ENCODE measurements at regions not wholly inside any gene's neighbourhood (a gene's known extent, or its start where the extent isn't known, plus 50 kb on each side); places are given as distances from the start of the nearest gene placed in this dataset.

GRCh38 chr10:3836222-3836820 is 51.3 kb upstream of the KLF6 start:
- no peak for DNase-seq (ENCODE audit: extremely low read depth, low read depth)

DNA sequence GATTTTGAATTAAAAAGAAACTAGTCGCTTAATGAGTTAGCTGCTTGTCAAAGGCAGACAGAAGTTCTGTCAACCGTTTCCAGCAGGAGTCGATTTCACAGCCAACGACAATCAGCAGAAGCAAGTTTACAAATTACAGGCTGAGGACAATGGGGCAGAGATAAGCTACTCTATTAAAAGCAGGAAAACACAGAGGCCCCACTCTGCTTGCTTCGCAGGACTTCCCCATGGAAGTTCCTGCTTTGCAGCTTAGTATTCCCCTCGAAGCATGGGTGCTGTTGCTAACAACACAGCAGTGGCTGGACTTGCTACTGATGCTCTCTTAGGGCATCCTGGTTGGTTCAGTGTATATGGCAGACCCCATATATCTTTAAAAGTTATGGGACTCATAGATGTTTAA is 50.8 kb upstream of the KLF6 start:
- DNase-seq (ENCODE audit: extremely low read depth, low read depth) = no peak

DNA sequence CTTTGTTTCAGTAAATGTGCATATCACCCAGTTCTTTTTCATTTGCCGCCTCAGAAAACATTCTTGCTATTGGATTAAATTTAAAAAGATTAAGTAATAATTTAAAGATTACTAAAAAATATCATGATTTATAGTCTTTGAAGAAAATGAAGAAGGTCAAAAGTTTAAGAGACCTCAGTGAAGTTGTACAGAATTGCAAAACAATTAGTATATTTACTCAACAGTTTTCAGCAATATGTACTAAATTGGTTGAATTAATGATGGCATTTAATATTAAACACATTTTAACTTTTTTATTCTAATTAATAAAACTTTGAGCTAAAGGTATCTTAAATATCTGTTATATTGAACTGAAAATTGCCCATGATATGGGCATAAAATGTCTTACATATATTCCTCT is 49.9 kb upstream of the KLF6 start:
- no peak for DNase-seq (ENCODE audit: extremely low read depth, low read depth)

Small RNA genes lying in the stretch of these regions (small RNA-seq; reads per million reads assigned to genes)
- gene MIR6078 = 0 reads per million in 2 experiments
- gene RNU6-163P = 0 reads per million in 2 experiments

Data from NCI-H460 (cell line).